Nephron (organoid): ENCODE measurements at regions not wholly inside any gene's neighbourhood (a gene's known extent, or its start where the extent isn't known, plus 50 kb on each side); places are given as distances from the start of the nearest gene placed in this dataset.

Source experiments
- H3K27ac Mint-ChIP-seq, 3 experiments: 2 replicates each; pipeline ENCODE4 v1.8.0; 2020; ENCODE audit warnings: mixed read lengths in 3 of 3, mild to moderate bottlenecking in 2 of 3, moderate library complexity in 1 of 3
- H3K27me3 Mint-ChIP-seq: 2 replicates; pipeline ENCODE4 v1.8.0; 2021; ENCODE audit warnings: low read depth, mild to moderate bottlenecking, moderate library complexity, mixed read lengths
- H3K36me3 Mint-ChIP-seq: 2 replicates; pipeline ENCODE4 v1.8.0; 2020; ENCODE audit warnings: low read depth, mixed read lengths
- H3K4me1 Mint-ChIP-seq: 2 replicates; pipeline ENCODE4 v1.8.0; 2020; ENCODE audit warnings: mixed read lengths
- H3K4me3 Mint-ChIP-seq, 3 experiments: 2 replicates each; pipeline ENCODE4 v1.8.0; 2020; ENCODE audit warnings: mild to moderate bottlenecking in 3 of 3, mixed read lengths in 3 of 3, moderate library complexity in 2 of 3
- H3K9me3 Mint-ChIP-seq: 2 replicates; pipeline ENCODE4 v1.8.0; 2020; ENCODE audit warnings: mixed read lengths
- TF ChIP-seq, protein P1 (sequence below), 3 experiments: fragments of 200-600 bp; sonication (generic); IDR thresholded peaks; one replicate each; pipeline ENCODE4 v1.5.0; 2021; ENCODE audit warnings: antibody characterized with exemption in 3 of 3; ENCODE audit not compliant: unreplicated experiment in 3 of 3

GRCh38 chr2:176553685-176554100 lies 284.5 kb downstream of the MTX2 start:
- TF ChIP-seq, protein P1, sequence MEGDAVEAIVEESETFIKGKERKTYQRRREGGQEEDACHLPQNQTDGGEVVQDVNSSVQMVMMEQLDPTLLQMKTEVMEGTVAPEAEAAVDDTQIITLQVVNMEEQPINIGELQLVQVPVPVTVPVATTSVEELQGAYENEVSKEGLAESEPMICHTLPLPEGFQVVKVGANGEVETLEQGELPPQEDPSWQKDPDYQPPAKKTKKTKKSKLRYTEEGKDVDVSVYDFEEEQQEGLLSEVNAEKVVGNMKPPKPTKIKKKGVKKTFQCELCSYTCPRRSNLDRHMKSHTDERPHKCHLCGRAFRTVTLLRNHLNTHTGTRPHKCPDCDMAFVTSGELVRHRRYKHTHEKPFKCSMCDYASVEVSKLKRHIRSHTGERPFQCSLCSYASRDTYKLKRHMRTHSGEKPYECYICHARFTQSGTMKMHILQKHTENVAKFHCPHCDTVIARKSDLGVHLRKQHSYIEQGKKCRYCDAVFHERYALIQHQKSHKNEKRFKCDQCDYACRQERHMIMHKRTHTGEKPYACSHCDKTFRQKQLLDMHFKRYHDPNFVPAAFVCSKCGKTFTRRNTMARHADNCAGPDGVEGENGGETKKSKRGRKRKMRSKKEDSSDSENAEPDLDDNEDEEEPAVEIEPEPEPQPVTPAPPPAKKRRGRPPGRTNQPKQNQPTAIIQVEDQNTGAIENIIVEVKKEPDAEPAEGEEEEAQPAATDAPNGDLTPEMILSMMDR (IDR thresholded peaks at IDR 0.05; ENCODE audit: unreplicated experiment in 3 of 3): peak in 1 of 3 experiments; percentile 16
- no peaks in the 10 kb centered on the region for H3K36me3 Mint-ChIP-seq
- H3K27me3 Mint-ChIP-seq: peaks cover 5% of the 10 kb centered on the region
- no peaks in the 10 kb centered on the region for H3K9me3 Mint-ChIP-seq
- H3K4me3 Mint-ChIP-seq: peak overlapping the region; percentile 82 to 88 (median 85)
- peaks cover 27% of the 10 kb centered on the region for H3K4me1 Mint-ChIP-seq
- H3K27ac Mint-ChIP-seq: peak overlapping the region; percentile 90 to 96 (median 92)

DNA sequence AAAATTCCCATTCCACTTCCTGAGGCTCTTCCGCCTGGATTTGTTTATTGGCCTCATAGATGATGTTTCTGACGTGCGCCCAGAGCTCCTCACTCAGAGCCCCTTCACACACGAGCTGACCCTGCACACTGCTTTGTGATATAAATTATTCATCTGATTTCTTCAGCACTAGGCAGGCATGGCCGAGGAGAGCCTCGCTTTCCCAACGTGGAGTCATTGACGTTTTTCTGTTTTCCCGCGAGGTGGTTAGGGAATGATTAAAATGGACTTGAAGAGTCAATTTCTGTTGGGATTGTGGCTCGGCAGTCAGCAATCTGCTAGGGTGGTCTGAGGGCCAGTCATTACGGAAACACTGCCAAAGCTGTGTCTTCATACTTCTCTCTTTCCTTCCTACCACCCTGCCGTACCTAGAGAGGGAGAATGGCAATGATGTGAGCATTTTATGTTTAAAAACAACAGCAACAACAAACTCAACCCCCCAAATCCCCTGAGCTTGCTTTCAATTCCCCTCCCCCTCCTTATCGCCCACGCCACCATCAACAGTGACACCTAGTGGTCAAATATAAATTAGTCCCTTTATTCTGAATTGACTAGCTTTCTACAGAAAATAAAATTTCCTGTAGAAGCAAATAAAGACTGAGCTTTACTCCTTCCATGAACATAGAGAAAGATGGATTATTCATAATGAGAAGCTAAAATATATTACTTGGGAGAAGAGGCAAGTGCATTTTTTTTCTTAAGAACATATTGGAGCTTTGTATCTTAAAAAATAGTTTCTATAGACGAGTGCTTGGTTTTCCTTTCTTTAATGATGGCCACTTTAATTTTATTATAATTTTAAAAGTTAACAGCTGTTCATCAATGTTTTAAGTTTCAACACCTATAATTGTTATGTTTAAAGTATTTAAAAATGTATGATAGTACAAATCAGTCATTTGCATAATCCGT lies 285.1 kb downstream of the MTX2 start:
- Mint-ChIP-seq H3K36me3 (no peaks in the 10 kb centered on the region), H3K4me1 (peaks cover 29% of the 10 kb centered on the region), H3K27me3 (peaks cover 11% of the 10 kb centered on the region), H3K4me3 (peak overlapping the region; percentile 82 to 88 (median 85)), H3K27ac (peak overlapping the region; percentile 90 to 96 (median 92)), H3K9me3 (no peaks in the 10 kb centered on the region)
- TF ChIP-seq, protein P1 (IDR thresholded peaks at IDR 0.05; ENCODE audit: unreplicated experiment in 3 of 3): peak; percentile 66 to 84 (median 78)

DNA sequence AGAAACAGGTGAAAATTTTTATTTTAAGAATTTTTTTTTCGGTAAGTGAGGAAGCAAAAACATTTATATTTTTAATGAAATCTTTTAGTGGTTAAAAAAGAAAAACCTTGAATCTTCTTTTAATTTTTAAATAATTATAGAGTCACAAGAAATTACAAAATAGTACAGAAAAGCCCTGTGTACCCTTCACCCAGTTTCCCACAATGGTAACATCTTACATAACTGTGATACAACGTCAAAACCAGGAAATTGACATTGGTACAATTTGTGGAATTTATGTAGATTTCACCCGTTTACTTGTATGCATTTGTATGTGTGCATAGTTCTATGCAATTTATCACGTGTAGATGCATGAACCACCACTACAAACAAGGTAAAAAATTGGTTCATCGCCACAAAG lies 285.9 kb downstream of the MTX2 start:
- Mint-ChIP-seq H3K36me3 (no peaks in the 10 kb centered on the region), H3K9me3 (no peaks in the 10 kb centered on the region), H3K4me1 (peaks cover 35% of the 10 kb centered on the region), H3K27ac (no peak overlapping the region), H3K27me3 (peaks cover 16% of the 10 kb centered on the region), H3K4me3 (no peak overlapping the region)
- TF ChIP-seq, protein P1 (IDR thresholded peaks at IDR 0.05; ENCODE audit: unreplicated experiment in 3 of 3): no peak

- H3K9me3 Mint-ChIP-seq: no peaks in the 10 kb centered on the region
- peaks cover 35% of the 10 kb centered on the region for H3K4me1 Mint-ChIP-seq
- no peak overlapping the region for H3K4me3 Mint-ChIP-seq
- H3K36me3 Mint-ChIP-seq: no peaks in the 10 kb centered on the region
- TF ChIP-seq, protein P1 (IDR thresholded peaks at IDR 0.05; ENCODE audit: unreplicated experiment in 3 of 3): no peak
- no peak overlapping the region for H3K27ac Mint-ChIP-seq
- H3K27me3 Mint-ChIP-seq: peaks cover 16% of the 10 kb centered on the region
Measured at GRCh38 chr2:176555781-176556180, 286.5 kb downstream of the MTX2 start.

DNA sequence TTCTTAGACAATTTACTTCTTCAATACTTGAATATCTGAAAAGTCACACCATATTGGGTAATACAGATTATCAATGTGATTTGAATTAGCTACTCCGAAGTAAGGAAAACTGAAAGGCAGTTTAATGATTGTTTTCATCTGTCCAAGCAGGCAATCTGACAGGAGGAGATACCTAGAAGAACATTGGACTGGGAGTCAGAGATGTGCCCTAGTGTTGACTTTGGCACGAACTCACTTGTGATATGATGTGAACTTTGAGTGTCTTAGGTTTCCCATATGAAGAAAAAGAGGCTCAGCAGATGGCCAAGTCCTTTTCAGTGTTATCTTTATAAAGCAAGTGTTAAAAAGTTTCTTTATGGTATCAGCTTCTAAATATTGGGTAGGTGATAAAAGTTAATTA lies 287.1 kb downstream of the MTX2 start:
- Mint-ChIP-seq H3K27ac (no peak overlapping the region), H3K4me1 (peaks cover 38% of the 10 kb centered on the region), H3K36me3 (no peaks in the 10 kb centered on the region), H3K27me3 (peaks cover 16% of the 10 kb centered on the region), H3K4me3 (no peak overlapping the region), H3K9me3 (no peaks in the 10 kb centered on the region)
- TF ChIP-seq, protein P1 (IDR thresholded peaks at IDR 0.05; ENCODE audit: unreplicated experiment in 3 of 3): no peak
